ENCODE measurements at regions not wholly inside any gene's neighbourhood (a gene's known extent, or its start where the extent isn't known, plus 50 kb on each side); places are given as distances from the start of the nearest gene placed in this dataset.

GRCh38 chr2:65681503-65681902 lies 249.1 kb upstream of the SPRED2 start:
- intact Hi-C loops (cut with DNase I; ENCODE audit: low total_unique reads), result no loop called here
- Histone ChIP-seq H3K4me3 (no peak overlapping the region), H3K27me3 (no peaks in the 10 kb centered on the region), H3K9me3 (no peaks in the 10 kb centered on the region), H3K27ac (no peak overlapping the region), H3K36me3 (no peaks in the 10 kb centered on the region), H3K4me1 (no peaks in the 10 kb centered on the region)
- in situ Hi-C loops (cut with MboI; ENCODE audit: low sequenced_read_pairs in 4 of 4), result no loop called here
- TF ChIP-seq POLR2A (IDR thresholded peaks at IDR 0.05) (no peak), CTCF (IDR thresholded peaks at IDR 0.05 in 4 of 5, conservative IDR thresholded peaks at IDR 0.05 in 1 of 5) (no peak)
- DNase-seq (no peak), ATAC-seq (no peak)

- Histone ChIP-seq H3K4me3 (no peak overlapping the region), H3K27ac (no peak overlapping the region), H3K4me1 (no peaks in the 10 kb centered on the region), H3K9me3 (peaks cover 0 to 4% (median 0%) of the 10 kb centered on the region in 3 donors), H3K27me3 (no peaks in the 10 kb centered on the region), H3K36me3 (no peaks in the 10 kb centered on the region)
- no peak for DNase-seq
- intact Hi-C loops (cut with DNase I; ENCODE audit: low total_unique reads), result no loop called here
- no peak for ATAC-seq
- TF ChIP-seq CTCF (IDR thresholded peaks at IDR 0.05 in 4 of 5, conservative IDR thresholded peaks at IDR 0.05 in 1 of 5) (no peak), POLR2A (IDR thresholded peaks at IDR 0.05) (no peak)
- in situ Hi-C loops (cut with MboI; ENCODE audit: low sequenced_read_pairs in 4 of 4), result no loop called here
Measured at GRCh38 chr2:65678779-65679391, 246.5 kb upstream of the SPRED2 start.

- intact Hi-C loops (cut with DNase I; ENCODE audit: low total_unique reads), result no loop called here
- H3K27me3 ChIP-seq, result no peaks in the 10 kb centered on the region
- H3K36me3 ChIP-seq, result no peaks in the 10 kb centered on the region
- H3K9me3 ChIP-seq, result peaks cover 0 to 4% (median 0%) of the 10 kb centered on the region in 3 donors
- no peaks in the 10 kb centered on the region for H3K4me1 ChIP-seq
- DNase-seq (no peak), ATAC-seq (no peak)
- in situ Hi-C loops (cut with MboI; ENCODE audit: low sequenced_read_pairs in 4 of 4), result no loop called here
- no peak overlapping the region for H3K27ac ChIP-seq
- no peak for TF ChIP-seq POLR2A (IDR thresholded peaks at IDR 0.05)
- no peak for TF ChIP-seq CTCF (IDR thresholded peaks at IDR 0.05 in 4 of 5, conservative IDR thresholded peaks at IDR 0.05 in 1 of 5)
- no peak overlapping the region for H3K4me3 ChIP-seq
Measured at GRCh38 chr2:65675350-65675749, 243.0 kb upstream of the SPRED2 start.

- intact Hi-C loops (cut with DNase I; ENCODE audit: low total_unique reads), result no loop called here
- peaks cover 0 to 4% (median 0%) of the 10 kb centered on the region in 3 donors for H3K9me3 ChIP-seq
- no peak for TF ChIP-seq CTCF (IDR thresholded peaks at IDR 0.05 in 4 of 5, conservative IDR thresholded peaks at IDR 0.05 in 1 of 5)
- DNase-seq, result no peak
- H3K36me3 ChIP-seq, result no peaks in the 10 kb centered on the region
- in situ Hi-C loops (cut with MboI; ENCODE audit: low sequenced_read_pairs in 4 of 4), result no loop called here
- H3K4me3 ChIP-seq, result no peak overlapping the region
- H3K4me1 ChIP-seq, result no peaks in the 10 kb centered on the region
- no peak overlapping the region for H3K27ac ChIP-seq
- no peaks in the 10 kb centered on the region for H3K27me3 ChIP-seq
- no peak for ATAC-seq
Measured at GRCh38 chr2:65671670-65672242, 239.4 kb upstream of the SPRED2 start.

GRCh38 chr2:65669574-65669973 lies 237.2 kb upstream of the SPRED2 start:
- in situ Hi-C loops (cut with MboI; ENCODE audit: low sequenced_read_pairs in 4 of 4) (no loop called here), intact Hi-C loops (cut with DNase I; ENCODE audit: low total_unique reads) (no loop called here)
- Histone ChIP-seq H3K27me3 (no peaks in the 10 kb centered on the region), H3K27ac (no peak overlapping the region), H3K9me3 (no peaks in the 10 kb centered on the region), H3K4me3 (no peak overlapping the region), H3K36me3 (no peaks in the 10 kb centered on the region), H3K4me1 (no peaks in the 10 kb centered on the region)
- TF ChIP-seq POLR2A (IDR thresholded peaks at IDR 0.05) (no peak), CTCF (IDR thresholded peaks at IDR 0.05 in 4 of 5, conservative IDR thresholded peaks at IDR 0.05 in 1 of 5) (no peak)
- DNase-seq (no peak), ATAC-seq (no peak)
